GM10266 (cell line): ENCODE measurements at regions not wholly inside any gene's neighbourhood (a gene's known extent, or its start where the extent isn't known, plus 50 kb on each side); places are given as distances from the start of the nearest gene placed in this dataset.

Experiments
- DNase-seq: peaks from one replicate; pipeline ENCODE4 v3.0.0; 2012; ENCODE audit errors: extremely low spot score
- CTCF ChIP-seq: IDR thresholded peaks from 2 replicates; pipeline ENCODE4 v1.5.1; 2012; ENCODE audit warnings: mild to moderate bottlenecking, low read depth; ENCODE audit not compliant: control insufficient read depth, insufficient read depth; ENCODE audit errors: missing control alignments

- TF ChIP-seq CTCF = no peak
- no peak for DNase-seq
These were observed 95.1 kb upstream of the ITGA1 start for GRCh38 chr5:52692606-52693005.

GRCh38 chr5:52693280-52693679 lies 94.4 kb upstream of the ITGA1 start:
- peak; percentile 26 for DNase-seq
- TF ChIP-seq CTCF = peak; percentile 64

- TF ChIP-seq CTCF = no peak
- DNase-seq = no peak
These were observed 93.9 kb upstream of the ITGA1 start for GRCh38 chr5:52693836-52694235.

GRCh38 chr5:52694648-52695047 lies 93.1 kb upstream of the ITGA1 start:
- no peak for DNase-seq
- no peak for TF ChIP-seq CTCF

- TF ChIP-seq CTCF = no peak
- no peak for DNase-seq
These were observed 84.8 kb upstream of the ITGA1 start for GRCh38 chr5:52702877-52703276.

- TF ChIP-seq CTCF = no peak
- DNase-seq = no peak
These were observed 84.4 kb upstream of the ITGA1 start for GRCh38 chr5:52703321-52703720.

GRCh38 chr5:52705720-52706119 lies 82.0 kb upstream of the ITGA1 start:
- no peak for TF ChIP-seq CTCF
- no peak for DNase-seq
